ENCODE measurements at regions not wholly inside any gene's neighbourhood (a gene's known extent, or its start where the extent isn't known, plus 50 kb on each side); places are given as distances from the start of the nearest gene placed in this dataset.
A peak's percentile ranks its signal among the peaks of the same experiment; 100 is the strongest.

DNA sequence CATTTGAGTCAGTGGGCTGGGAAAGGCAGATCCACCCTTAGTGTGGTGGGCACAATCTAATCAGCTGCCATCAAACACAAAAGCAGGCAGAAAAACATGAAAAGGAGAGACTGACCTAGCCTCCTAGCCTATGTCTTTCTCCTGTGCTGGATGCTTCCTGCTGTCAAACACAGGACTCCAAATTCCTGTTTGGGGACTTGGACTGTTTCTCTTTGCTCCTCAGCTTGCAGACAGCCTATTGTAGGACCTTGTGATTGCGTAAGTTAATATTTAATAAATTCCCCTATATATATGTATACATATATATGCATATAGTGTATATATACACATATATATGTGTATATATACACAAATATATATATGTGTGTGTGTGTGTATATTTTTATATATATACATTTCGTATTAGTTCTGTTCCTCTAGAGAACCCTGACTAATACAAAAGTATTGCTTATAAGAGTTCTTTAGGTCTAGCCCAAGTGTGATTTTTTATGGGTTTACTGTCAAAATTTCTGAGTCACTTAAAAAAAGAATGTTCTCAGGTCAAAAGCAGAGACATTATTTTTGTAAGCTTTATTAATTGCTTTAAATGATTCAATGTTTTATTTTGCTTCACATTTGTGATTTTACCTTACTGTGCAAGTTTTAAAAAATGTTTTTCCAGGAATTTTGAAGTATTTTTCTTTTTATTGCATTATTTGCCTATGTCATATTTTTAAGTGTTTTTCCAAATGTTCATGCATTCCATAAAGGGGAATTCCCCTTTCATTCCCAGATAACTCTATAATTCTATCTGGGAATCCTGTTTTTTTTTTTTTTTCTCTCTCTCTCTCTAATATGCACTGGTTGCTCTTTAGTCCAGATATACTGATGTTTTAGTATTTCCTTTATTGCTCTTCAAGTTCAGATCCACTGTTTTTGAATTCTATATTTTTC, 92.1 kb upstream of the ADAMTS5 start:
- H3K27me3 ChIP-seq (ENCODE audit: control insufficient read depth, insufficient read depth, low read length): no peaks in the 10 kb centered on the region
- H3K4me2 ChIP-seq (ENCODE audit: low read length): no peak overlapping the region
- H3K4me1 ChIP-seq (ENCODE audit: control insufficient read depth, insufficient read depth, low read length): peaks cover 19% of the 10 kb centered on the region

DNA sequence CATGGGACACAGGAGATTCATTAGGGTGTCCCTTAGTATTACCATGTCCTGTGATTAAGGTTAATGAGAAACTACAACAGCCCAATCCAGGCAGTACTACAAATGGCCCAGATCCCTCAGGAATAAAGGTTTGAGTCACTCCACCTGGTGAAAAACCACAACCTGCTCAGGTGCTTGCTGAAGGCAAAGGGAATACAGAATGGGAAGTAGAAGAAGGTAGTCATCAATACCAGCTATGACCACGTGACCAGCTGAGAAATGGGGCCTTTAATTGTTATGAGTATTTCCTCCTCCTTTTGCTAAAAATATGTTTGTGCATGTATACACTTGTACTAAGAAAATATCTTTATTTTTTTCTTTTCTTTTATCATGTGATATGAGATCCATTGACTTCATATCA, 91.1 kb upstream of the ADAMTS5 start:
- Histone ChIP-seq H3K9me3 (replicated peaks; ENCODE audit: low read length) (peaks cover 3% of the 10 kb centered on the region), H3K36me3 (ENCODE audit: insufficient read depth, low read length) (no peaks in the 10 kb centered on the region), H3K27me3 (ENCODE audit: control insufficient read depth, insufficient read depth, low read length) (no peaks in the 10 kb centered on the region), H3K4me3 (ENCODE audit: low read length) (no peak overlapping the region), H3K4me1 (ENCODE audit: control insufficient read depth, insufficient read depth, low read length) (peaks cover 19% of the 10 kb centered on the region), H3K9ac (ENCODE audit: low read depth, low read length) (no peak overlapping the region), H3K4me2 (ENCODE audit: low read length) (no peak overlapping the region)

More for the DNA sequence above, 92.1 kb upstream of the ADAMTS5 start:
- H3K9ac ChIP-seq (ENCODE audit: low read depth, low read length): no peak overlapping the region
- H3K9me3 ChIP-seq (replicated peaks; ENCODE audit: low read length): peaks cover 3% of the 10 kb centered on the region
- H3K36me3 ChIP-seq (ENCODE audit: insufficient read depth, low read length): no peaks in the 10 kb centered on the region
- H3K4me3 ChIP-seq (ENCODE audit: low read length): no peak overlapping the region

DNA sequence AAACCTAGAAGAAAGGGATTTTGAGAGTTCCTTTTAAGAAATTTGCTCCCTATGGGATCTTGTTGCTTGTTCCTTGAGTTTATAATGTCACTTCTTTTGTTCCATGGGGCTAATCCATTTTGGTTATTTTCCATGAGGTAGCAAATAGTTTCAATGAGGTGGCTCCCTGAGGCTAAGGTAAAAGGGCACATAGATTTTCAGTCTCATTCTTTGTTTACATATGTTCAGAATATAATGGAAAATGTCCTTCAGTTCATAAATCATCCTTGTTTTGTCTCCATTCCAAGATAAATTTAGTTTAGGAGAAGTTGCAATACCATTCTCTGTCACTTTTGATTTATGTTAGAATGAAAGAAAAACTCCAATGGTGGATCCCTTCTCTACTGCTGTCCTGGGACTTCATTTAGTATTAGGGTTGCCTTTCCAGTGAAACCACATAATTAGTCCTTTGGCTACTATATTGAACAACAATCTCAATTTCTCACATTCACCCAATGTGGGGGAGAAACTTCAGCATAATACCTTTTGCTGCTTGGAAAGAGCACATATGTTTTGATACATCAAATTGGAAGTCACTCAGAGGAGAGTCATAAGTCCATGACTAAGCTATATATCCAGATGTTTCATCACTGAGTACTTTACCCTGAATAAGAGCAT, 80.9 kb upstream of the ADAMTS5 start:
- H3K9ac ChIP-seq (ENCODE audit: low read depth, low read length): no peak overlapping the region
- H3K27me3 ChIP-seq (ENCODE audit: control insufficient read depth, insufficient read depth, low read length): no peaks in the 10 kb centered on the region
- peak overlapping the region; percentile 29 for H3K4me2 ChIP-seq (ENCODE audit: low read length)
- no peaks in the 10 kb centered on the region for H3K9me3 ChIP-seq (replicated peaks; ENCODE audit: low read length)
- peaks cover 16% of the 10 kb centered on the region for H3K4me1 ChIP-seq (ENCODE audit: control insufficient read depth, insufficient read depth, low read length)
- no peak overlapping the region for H3K4me3 ChIP-seq (ENCODE audit: low read length)
- H3K36me3 ChIP-seq (ENCODE audit: insufficient read depth, low read length): no peaks in the 10 kb centered on the region

DNA sequence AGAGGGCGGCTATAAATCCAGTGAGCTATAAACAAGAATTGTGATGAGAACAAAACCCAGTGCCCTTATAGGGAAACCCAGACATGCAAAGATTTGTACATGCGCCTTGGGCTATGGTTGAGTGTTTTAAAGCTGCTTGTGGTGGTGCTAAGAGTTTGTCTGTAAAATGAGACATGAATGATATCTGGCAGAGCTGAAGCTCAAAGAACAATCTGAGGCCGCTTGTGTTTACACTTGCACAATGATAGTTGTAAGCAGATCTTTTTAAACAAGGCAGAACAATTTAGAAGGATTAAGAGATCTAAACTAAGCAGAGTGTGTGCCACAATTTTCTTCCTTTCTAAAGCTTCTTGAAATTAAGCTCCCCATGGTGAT, 80.4 kb upstream of the ADAMTS5 start:
- no peaks in the 10 kb centered on the region for H3K27me3 ChIP-seq (ENCODE audit: control insufficient read depth, insufficient read depth, low read length)
- H3K4me2 ChIP-seq (ENCODE audit: low read length): peak overlapping the region; percentile 29
- H3K36me3 ChIP-seq (ENCODE audit: insufficient read depth, low read length): no peaks in the 10 kb centered on the region
- peaks cover 16% of the 10 kb centered on the region for H3K4me1 ChIP-seq (ENCODE audit: control insufficient read depth, insufficient read depth, low read length)
- no peaks in the 10 kb centered on the region for H3K9me3 ChIP-seq (replicated peaks; ENCODE audit: low read length)
- no peak overlapping the region for H3K9ac ChIP-seq (ENCODE audit: low read depth, low read length)
- no peak overlapping the region for H3K4me3 ChIP-seq (ENCODE audit: low read length)

DNA sequence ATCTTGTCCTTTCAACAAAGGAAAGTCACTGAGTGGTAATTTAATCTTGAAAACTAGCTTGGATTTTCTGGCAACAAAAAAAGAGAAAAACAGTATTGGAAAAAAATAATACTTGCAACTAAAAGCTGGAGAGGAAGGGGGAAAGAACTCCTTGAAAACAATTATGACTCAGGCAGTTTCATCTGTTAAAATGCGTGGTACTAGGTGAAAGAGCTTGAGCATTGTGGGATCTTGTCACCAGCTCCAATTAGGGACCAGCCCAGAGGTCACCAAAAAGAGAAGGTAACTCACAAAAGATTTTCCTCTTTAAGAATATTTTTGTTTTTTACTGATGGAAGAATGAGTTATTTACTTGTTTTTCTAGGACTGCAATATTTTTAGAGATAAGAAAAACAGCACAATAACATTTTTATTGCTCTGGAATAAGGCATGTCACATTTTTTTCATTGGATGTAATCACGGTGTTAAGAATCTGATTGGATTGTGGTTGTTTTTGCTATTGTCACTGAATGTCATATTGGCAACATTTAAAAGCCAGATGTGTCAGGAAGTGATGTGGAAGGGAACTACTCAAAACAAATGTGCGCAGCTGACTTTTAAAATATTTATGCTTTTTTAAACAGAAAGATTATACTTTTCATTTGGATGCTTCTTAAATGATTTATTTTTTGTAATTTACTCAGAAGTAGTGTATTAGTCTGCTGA, 78.5 kb upstream of the ADAMTS5 start:
- Histone ChIP-seq H3K4me3 (ENCODE audit: low read length) (no peak overlapping the region), H3K9me3 (replicated peaks; ENCODE audit: low read length) (no peaks in the 10 kb centered on the region), H3K9ac (ENCODE audit: low read depth, low read length) (no peak overlapping the region), H3K4me2 (ENCODE audit: low read length) (no peak overlapping the region), H3K36me3 (ENCODE audit: insufficient read depth, low read length) (no peaks in the 10 kb centered on the region), H3K27me3 (ENCODE audit: control insufficient read depth, insufficient read depth, low read length) (no peaks in the 10 kb centered on the region), H3K4me1 (ENCODE audit: control insufficient read depth, insufficient read depth, low read length) (peaks cover 16% of the 10 kb centered on the region)

DNA sequence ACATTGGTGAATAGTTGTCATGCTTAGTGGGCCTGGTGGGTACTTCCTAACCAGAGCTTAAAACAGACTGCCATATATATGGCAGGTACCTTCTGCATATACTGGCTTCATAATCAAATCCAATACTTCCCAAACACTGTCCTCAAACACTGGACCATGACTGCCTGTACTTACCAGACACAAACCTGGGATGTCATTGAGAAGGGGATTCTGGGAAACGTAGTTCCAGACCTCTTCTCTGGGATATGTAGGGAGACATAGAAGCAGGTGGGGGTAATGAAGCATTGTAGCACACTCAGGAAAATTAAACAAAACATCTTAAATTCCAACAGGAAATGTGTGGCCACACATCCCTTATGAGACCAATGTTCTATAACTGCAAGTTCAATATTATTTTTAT, 76.5 kb upstream of the ADAMTS5 start:
- H3K27me3 ChIP-seq (ENCODE audit: control insufficient read depth, insufficient read depth, low read length): no peaks in the 10 kb centered on the region
- no peak overlapping the region for H3K9ac ChIP-seq (ENCODE audit: low read depth, low read length)
- H3K9me3 ChIP-seq (replicated peaks; ENCODE audit: low read length): no peaks in the 10 kb centered on the region
- no peak overlapping the region for H3K4me3 ChIP-seq (ENCODE audit: low read length)
- no peak overlapping the region for H3K4me2 ChIP-seq (ENCODE audit: low read length)
- no peaks in the 10 kb centered on the region for H3K36me3 ChIP-seq (ENCODE audit: insufficient read depth, low read length)
- H3K4me1 ChIP-seq (ENCODE audit: control insufficient read depth, insufficient read depth, low read length): peaks cover 16% of the 10 kb centered on the region

DNA sequence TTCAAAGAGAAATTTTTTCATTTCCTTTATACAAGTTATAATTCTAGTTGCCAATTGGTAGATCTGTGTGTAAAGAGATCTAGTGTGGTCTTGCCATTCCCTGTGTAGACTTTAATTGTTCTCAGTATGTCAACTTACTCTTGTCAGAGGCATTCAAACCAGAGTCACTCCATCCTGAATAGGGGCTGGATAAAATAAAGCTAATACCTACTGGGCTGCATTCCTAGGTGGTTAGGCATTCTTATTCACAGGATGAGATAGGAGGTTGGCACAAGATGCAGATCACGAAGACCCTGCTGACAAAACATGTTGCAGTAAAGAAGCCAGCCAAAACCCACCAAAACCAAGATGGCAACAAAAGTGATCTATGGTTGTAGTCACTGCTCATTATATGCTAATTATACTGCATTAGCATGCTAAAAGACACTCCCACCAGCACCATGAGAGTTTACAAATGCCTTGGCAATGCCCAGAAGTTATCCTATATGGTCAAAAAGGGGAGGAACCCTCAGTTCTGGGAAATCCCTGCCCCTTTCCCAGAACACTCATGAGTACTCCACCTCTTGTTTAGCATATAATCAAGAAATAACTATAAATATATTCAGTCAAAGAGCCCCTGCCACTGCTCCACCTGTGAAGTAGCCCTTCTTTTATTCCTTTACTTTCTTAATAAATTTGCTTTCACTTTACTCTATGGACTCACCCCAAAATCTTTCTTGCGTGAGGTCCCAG, 74.0 kb upstream of the ADAMTS5 start:
- Histone ChIP-seq H3K4me1 (ENCODE audit: control insufficient read depth, insufficient read depth, low read length) (peaks cover 7% of the 10 kb centered on the region), H3K36me3 (ENCODE audit: insufficient read depth, low read length) (no peaks in the 10 kb centered on the region), H3K4me2 (ENCODE audit: low read length) (no peak overlapping the region), H3K9me3 (replicated peaks; ENCODE audit: low read length) (no peaks in the 10 kb centered on the region), H3K27me3 (ENCODE audit: control insufficient read depth, insufficient read depth, low read length) (no peaks in the 10 kb centered on the region), H3K9ac (ENCODE audit: low read depth, low read length) (no peak overlapping the region), H3K4me3 (ENCODE audit: low read length) (no peak overlapping the region)

DNA sequence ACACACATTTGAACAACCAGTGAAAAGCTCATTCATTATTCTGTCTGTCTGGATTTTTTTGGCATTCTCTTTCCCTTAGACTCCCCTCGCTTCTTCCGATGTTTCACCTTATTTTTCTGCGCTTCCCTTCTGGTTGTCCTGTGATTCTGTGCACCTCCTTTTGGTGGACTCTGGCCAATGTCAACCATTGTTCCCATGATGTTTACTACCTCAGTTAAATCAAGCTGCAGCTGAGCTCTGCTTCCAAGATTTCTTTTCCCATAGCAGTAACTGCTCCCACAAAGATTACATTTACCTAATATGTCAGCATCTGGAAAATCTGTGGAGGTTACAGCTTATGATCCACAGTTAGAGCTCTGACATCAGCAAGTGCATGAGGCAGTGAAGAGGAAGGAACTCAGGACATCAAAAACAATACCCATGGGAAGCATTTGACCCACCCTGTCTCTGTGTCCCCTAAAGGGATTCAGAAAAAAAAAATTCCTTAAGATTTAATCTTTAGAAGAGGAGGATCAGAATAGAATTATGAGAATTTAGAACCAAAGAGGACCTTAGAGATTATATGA, 69.9 kb upstream of the ADAMTS5 start:
- H3K4me1 ChIP-seq (ENCODE audit: control insufficient read depth, insufficient read depth, low read length): no peaks in the 10 kb centered on the region
- H3K36me3 ChIP-seq (ENCODE audit: insufficient read depth, low read length): no peaks in the 10 kb centered on the region
- no peak overlapping the region for H3K4me2 ChIP-seq (ENCODE audit: low read length)
- no peak overlapping the region for H3K9ac ChIP-seq (ENCODE audit: low read depth, low read length)
- no peaks in the 10 kb centered on the region for H3K27me3 ChIP-seq (ENCODE audit: control insufficient read depth, insufficient read depth, low read length)
- no peaks in the 10 kb centered on the region for H3K9me3 ChIP-seq (replicated peaks; ENCODE audit: low read length)
- H3K4me3 ChIP-seq (ENCODE audit: low read length): no peak overlapping the region

DNA sequence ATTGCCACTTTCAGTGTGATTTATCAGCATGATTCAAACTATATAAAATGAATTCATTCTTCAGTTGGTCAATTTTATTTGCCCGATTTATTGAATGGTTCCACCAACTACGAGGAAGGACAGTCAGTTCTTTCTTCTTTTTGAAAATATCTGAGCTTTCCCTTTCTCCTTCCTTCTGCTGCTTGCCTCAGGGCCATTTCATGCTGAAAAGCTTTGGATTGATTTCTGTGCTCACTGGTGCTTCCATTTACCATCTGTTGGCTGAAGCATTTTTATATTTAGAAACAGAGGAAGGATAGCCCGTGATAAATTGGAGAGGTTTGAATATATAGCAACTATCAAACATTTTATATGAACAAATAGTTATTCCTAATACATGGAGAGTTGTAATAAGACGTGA, 68.9 kb upstream of the ADAMTS5 start:
- Histone ChIP-seq H3K27me3 (ENCODE audit: control insufficient read depth, insufficient read depth, low read length) (no peaks in the 10 kb centered on the region), H3K9me3 (replicated peaks; ENCODE audit: low read length) (no peaks in the 10 kb centered on the region), H3K36me3 (ENCODE audit: insufficient read depth, low read length) (no peaks in the 10 kb centered on the region), H3K4me3 (ENCODE audit: low read length) (no peak overlapping the region), H3K4me1 (ENCODE audit: control insufficient read depth, insufficient read depth, low read length) (no peaks in the 10 kb centered on the region), H3K9ac (ENCODE audit: low read depth, low read length) (no peak overlapping the region), H3K4me2 (ENCODE audit: low read length) (no peak overlapping the region)

DNA sequence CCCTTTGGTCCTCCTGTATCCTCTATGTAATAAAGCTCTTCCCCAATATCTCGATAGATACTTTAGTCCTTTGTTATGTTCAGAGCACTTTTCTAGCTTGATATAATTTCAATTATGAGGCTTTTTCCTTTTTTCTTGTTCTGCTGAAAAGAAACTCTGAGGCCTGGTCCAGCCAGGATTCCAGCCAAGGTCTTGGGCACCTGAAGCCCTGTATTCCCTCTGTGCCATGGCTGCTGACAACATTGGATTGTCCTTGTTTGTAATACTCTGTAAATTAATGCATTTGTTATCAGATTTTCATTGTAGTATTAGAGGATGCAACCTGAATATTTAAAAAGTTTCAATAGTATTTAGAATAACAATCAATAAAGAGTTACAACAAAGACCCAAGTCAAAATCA, 67.9 kb upstream of the ADAMTS5 start:
- no peak overlapping the region for H3K9ac ChIP-seq (ENCODE audit: low read depth, low read length)
- no peaks in the 10 kb centered on the region for H3K36me3 ChIP-seq (ENCODE audit: insufficient read depth, low read length)
- no peaks in the 10 kb centered on the region for H3K4me1 ChIP-seq (ENCODE audit: control insufficient read depth, insufficient read depth, low read length)
- no peak overlapping the region for H3K4me3 ChIP-seq (ENCODE audit: low read length)
- no peaks in the 10 kb centered on the region for H3K9me3 ChIP-seq (replicated peaks; ENCODE audit: low read length)
- no peaks in the 10 kb centered on the region for H3K27me3 ChIP-seq (ENCODE audit: control insufficient read depth, insufficient read depth, low read length)
- H3K4me2 ChIP-seq (ENCODE audit: low read length): no peak overlapping the region

DNA sequence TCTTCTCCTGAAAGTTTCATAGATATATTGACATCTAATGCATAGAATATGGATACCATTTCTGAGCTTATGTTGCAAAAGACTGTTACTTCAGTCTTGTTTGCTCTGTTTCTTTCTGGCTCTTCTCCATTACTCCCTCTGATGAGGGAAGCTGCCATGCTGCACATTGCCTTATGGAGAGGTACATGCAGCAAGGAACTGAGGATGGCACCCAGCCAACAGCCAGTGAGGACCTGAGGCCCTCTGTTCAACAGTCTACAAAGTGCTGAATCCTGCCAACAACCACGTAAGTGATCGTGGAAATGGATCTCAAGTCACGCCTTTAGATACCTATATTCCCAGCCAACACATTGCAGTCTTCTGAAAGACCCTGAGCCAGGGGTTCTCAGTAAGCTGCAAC, 66.6 kb upstream of the ADAMTS5 start:
- Histone ChIP-seq H3K4me3 (ENCODE audit: low read length) (no peak overlapping the region), H3K36me3 (ENCODE audit: insufficient read depth, low read length) (no peaks in the 10 kb centered on the region)

More for the DNA sequence above, 66.6 kb upstream of the ADAMTS5 start:
- H3K9ac ChIP-seq (ENCODE audit: low read depth, low read length): no peak overlapping the region
- no peak overlapping the region for H3K4me2 ChIP-seq (ENCODE audit: low read length)
- H3K9me3 ChIP-seq (replicated peaks; ENCODE audit: low read length): no peaks in the 10 kb centered on the region
- no peaks in the 10 kb centered on the region for H3K27me3 ChIP-seq (ENCODE audit: control insufficient read depth, insufficient read depth, low read length)
- H3K4me1 ChIP-seq (ENCODE audit: control insufficient read depth, insufficient read depth, low read length): no peaks in the 10 kb centered on the region

Data from skeletal muscle satellite cell (primary cell).